Panc1 (cell line): ENCODE measurements at regions not wholly inside any gene's neighbourhood (a gene's known extent, or its start where the extent isn't known, plus 50 kb on each side); places are given as distances from the start of the nearest gene placed in this dataset.

Experiments used
- SIN3A ChIP-seq: IDR thresholded peaks from 2 replicates; pipeline ENCODE4 v1.6.1; 2012; ENCODE audit warnings: low read depth, mild to moderate bottlenecking, low read length, moderate library complexity, borderline replicate concordance; ENCODE audit not compliant: insufficient read depth
- TF ChIP-seq, protein P1 (sequence below): fragments of 450-650 bp; IDR thresholded peaks from 2 replicates; pipeline ENCODE4 v1.5.1; 2017; ENCODE audit warnings: mild to moderate bottlenecking

GRCh38 chr12:111291357-111291756, 77.5 kb downstream of the PHETA1 start:
- no peak for TF ChIP-seq SIN3A
- TF ChIP-seq, protein P1, sequence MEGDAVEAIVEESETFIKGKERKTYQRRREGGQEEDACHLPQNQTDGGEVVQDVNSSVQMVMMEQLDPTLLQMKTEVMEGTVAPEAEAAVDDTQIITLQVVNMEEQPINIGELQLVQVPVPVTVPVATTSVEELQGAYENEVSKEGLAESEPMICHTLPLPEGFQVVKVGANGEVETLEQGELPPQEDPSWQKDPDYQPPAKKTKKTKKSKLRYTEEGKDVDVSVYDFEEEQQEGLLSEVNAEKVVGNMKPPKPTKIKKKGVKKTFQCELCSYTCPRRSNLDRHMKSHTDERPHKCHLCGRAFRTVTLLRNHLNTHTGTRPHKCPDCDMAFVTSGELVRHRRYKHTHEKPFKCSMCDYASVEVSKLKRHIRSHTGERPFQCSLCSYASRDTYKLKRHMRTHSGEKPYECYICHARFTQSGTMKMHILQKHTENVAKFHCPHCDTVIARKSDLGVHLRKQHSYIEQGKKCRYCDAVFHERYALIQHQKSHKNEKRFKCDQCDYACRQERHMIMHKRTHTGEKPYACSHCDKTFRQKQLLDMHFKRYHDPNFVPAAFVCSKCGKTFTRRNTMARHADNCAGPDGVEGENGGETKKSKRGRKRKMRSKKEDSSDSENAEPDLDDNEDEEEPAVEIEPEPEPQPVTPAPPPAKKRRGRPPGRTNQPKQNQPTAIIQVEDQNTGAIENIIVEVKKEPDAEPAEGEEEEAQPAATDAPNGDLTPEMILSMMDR = no peak
